AG04449 (cell line): ENCODE measurements at regions not wholly inside any gene's neighbourhood (a gene's known extent, or its start where the extent isn't known, plus 50 kb on each side); places are given as distances from the start of the nearest gene placed in this dataset.

Experiments used
- CTCF ChIA-PET: fragments of 350-600 bp; formaldehyde crosslinking; extraction: SDS; loops from one replicate; lab custom pipeline; 2021; ENCODE audit warnings: antibody characterized with exemption; lab: Yijun Ruan, JAX
- POLR2A ChIA-PET: fragments of 400-600, 350-600 bp; formaldehyde crosslinking; extraction: SDS; loops from one replicate; lab custom pipeline; 2020; ENCODE audit warnings: antibody characterized with exemption, inconsistent platforms; lab: Yijun Ruan, JAX
- DNase-seq: peaks from one replicate; pipeline ENCODE4 v3.0.0-alpha.2; 2010; ENCODE audit warnings: low read depth, low spot score
- H3K4me3 ChIP-seq: 2 replicates; pipeline ENCODE4 v1.5.1; 2011; ENCODE audit warnings: low read depth, mild to moderate bottlenecking, control low read depth, low read length
- CTCF ChIP-seq: IDR thresholded peaks from one replicate; pipeline ENCODE4 v1.5.1; 2011; ENCODE audit warnings: mild to moderate bottlenecking, moderate library complexity, low read length, control low read depth, inconsistent platforms; ENCODE audit not compliant: insufficient read depth; ENCODE audit errors: missing control alignments

- CTCF ChIA-PET, result no interaction called here
Observed at GRCh38 chr5:163585206-163585605, 79.8 kb downstream of the MAT2B start.

GRCh38 chr5:163586531-163586956 lies 81.1 kb downstream of the MAT2B start:
- TF ChIP-seq CTCF, result no peak
- DNase-seq, result no peak
- ChIA-PET CTCF (no interaction called here), POLR2A (no interaction called here)
- H3K4me3 ChIP-seq, result no peak overlapping the region

More at GRCh38 chr5:163585206-163585605, 79.8 kb downstream of the MAT2B start:
- POLR2A ChIA-PET, result no interaction called here
- no peak overlapping the region for H3K4me3 ChIP-seq
- TF ChIP-seq CTCF, result no peak
- no peak for DNase-seq

GRCh38 chr5:163594951-163595350 lies 89.5 kb downstream of the MAT2B start:
- CTCF ChIA-PET, result interaction anchor here (0.7 kb wide), 1 partner anchor 909 kb away, joined by 3 read pairs; no protein-coding TSS in a partner anchor
- DNase-seq, result no peak

GRCh38 chr5:163595932-163596607 lies 90.7 kb downstream of the MAT2B start:
- no peak overlapping the region for H3K4me3 ChIP-seq
- ChIA-PET POLR2A (no interaction called here), CTCF (no interaction called here)
- no peak for TF ChIP-seq CTCF
- no peak for DNase-seq

More at GRCh38 chr5:163594951-163595350, 89.5 kb downstream of the MAT2B start:
- POLR2A ChIA-PET, result no interaction called here
- no peak for TF ChIP-seq CTCF
- no peak overlapping the region for H3K4me3 ChIP-seq

GRCh38 chr5:163596608-163597315 lies 91.3 kb downstream of the MAT2B start:
- CTCF ChIA-PET, result no interaction called here
- POLR2A ChIA-PET, result no interaction called here
- DNase-seq, result no peak
- no peak for TF ChIP-seq CTCF
- no peak overlapping the region for H3K4me3 ChIP-seq

DNA sequence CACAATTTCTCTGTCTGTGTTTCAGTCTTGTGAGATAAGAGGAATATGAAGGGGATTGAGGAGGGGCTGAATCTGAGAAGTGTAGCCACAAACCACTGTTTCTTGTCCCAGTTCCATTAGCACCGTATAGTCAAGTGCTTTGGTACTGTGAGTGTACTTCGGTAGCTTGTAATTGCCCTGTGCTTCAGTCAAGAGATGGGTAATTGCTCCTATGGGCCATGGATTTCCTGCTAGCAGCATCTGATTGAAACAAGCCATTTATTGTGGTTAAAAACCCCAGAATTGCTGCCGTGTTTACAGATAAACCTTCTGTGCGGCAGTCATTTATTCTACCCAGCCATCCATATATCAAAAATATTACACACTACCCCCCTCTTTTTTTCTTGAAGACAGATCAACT lies 98.6 kb downstream of the MAT2B start:
- no peak for DNase-seq
- H3K4me3 ChIP-seq, result no peak overlapping the region
- TF ChIP-seq CTCF, result no peak
- ChIA-PET POLR2A (no interaction called here), CTCF (no interaction called here)
